ENCODE measurements at regions not wholly inside any gene's neighbourhood (a gene's known extent, or its start where the extent isn't known, plus 50 kb on each side); places are given as distances from the start of the nearest gene placed in this dataset.

- FAIRE-seq (no peak), DNase-seq (ENCODE audit: low read depth) (no peak)
- no peak for TF ChIP-seq CTCF (IDR thresholded peaks at IDR 0.05; ENCODE audit: insufficient read depth, low read length, severe bottlenecking)
- Histone ChIP-seq H3K27me3 (ENCODE audit: control insufficient read depth, insufficient read depth, low read length) (no peaks in the 10 kb centered on the region), H3K4me3 (ENCODE audit: low read depth, low read length) (no peak overlapping the region), H3K36me3 (ENCODE audit: control insufficient read depth, insufficient read depth, low read length) (no peaks in the 10 kb centered on the region)
These were observed 159.1 kb upstream of the LEF1 start for GRCh38 chr4:108327642-108328382.

- FAIRE-seq: no peak
- TF ChIP-seq CTCF (IDR thresholded peaks at IDR 0.05; ENCODE audit: insufficient read depth, low read length, severe bottlenecking): no peak
- no peak for DNase-seq (ENCODE audit: low read depth)
These were observed 156.8 kb upstream of the LEF1 start for GRCh38 chr4:108325561-108325960.

GRCh38 chr4:108324450-108324849, 155.7 kb upstream of the LEF1 start:
- FAIRE-seq: no peak
- H3K36me3 ChIP-seq (ENCODE audit: control insufficient read depth, insufficient read depth, low read length): no peaks in the 10 kb centered on the region
- no peak for DNase-seq (ENCODE audit: low read depth)
- TF ChIP-seq CTCF (IDR thresholded peaks at IDR 0.05; ENCODE audit: insufficient read depth, low read length, severe bottlenecking): no peak
- no peak overlapping the region for H3K4me3 ChIP-seq (ENCODE audit: low read depth, low read length)
- H3K27me3 ChIP-seq (ENCODE audit: control insufficient read depth, insufficient read depth, low read length): no peaks in the 10 kb centered on the region

More at GRCh38 chr4:108325561-108325960, 156.8 kb upstream of the LEF1 start:
- Histone ChIP-seq H3K27me3 (ENCODE audit: control insufficient read depth, insufficient read depth, low read length) (no peaks in the 10 kb centered on the region), H3K36me3 (ENCODE audit: control insufficient read depth, insufficient read depth, low read length) (no peaks in the 10 kb centered on the region), H3K4me3 (ENCODE audit: low read depth, low read length) (no peak overlapping the region)

- TF ChIP-seq CTCF (IDR thresholded peaks at IDR 0.05; ENCODE audit: insufficient read depth, low read length, severe bottlenecking): no peak
- DNase-seq (ENCODE audit: low read depth): no peak
- no peaks in the 10 kb centered on the region for H3K27me3 ChIP-seq (ENCODE audit: control insufficient read depth, insufficient read depth, low read length)
- no peak for FAIRE-seq
- H3K4me3 ChIP-seq (ENCODE audit: low read depth, low read length): no peak overlapping the region
- H3K36me3 ChIP-seq (ENCODE audit: control insufficient read depth, insufficient read depth, low read length): no peaks in the 10 kb centered on the region
These were observed 153.8 kb upstream of the LEF1 start for GRCh38 chr4:108322497-108322896.

- FAIRE-seq (no peak), DNase-seq (ENCODE audit: low read depth) (no peak)
- Histone ChIP-seq H3K36me3 (ENCODE audit: control insufficient read depth, insufficient read depth, low read length) (no peaks in the 10 kb centered on the region), H3K4me3 (ENCODE audit: low read depth, low read length) (no peak overlapping the region), H3K27me3 (ENCODE audit: control insufficient read depth, insufficient read depth, low read length) (peaks cover 3% of the 10 kb centered on the region)
- TF ChIP-seq CTCF (IDR thresholded peaks at IDR 0.05; ENCODE audit: insufficient read depth, low read length, severe bottlenecking): no peak
These were observed 151.3 kb upstream of the LEF1 start for GRCh38 chr4:108320061-108320460.

- H3K36me3 ChIP-seq (ENCODE audit: control insufficient read depth, insufficient read depth, low read length): no peaks in the 10 kb centered on the region
- DNase-seq (ENCODE audit: low read depth) (no peak), FAIRE-seq (no peak)
- H3K4me3 ChIP-seq (ENCODE audit: low read depth, low read length): no peak overlapping the region
- peaks cover 3% of the 10 kb centered on the region for H3K27me3 ChIP-seq (ENCODE audit: control insufficient read depth, insufficient read depth, low read length)
- TF ChIP-seq CTCF (IDR thresholded peaks at IDR 0.05; ENCODE audit: insufficient read depth, low read length, severe bottlenecking): no peak
These were observed 148.6 kb upstream of the LEF1 start for GRCh38 chr4:108317377-108317776.
